ENCODE measurements at regions not wholly inside any gene's neighbourhood (a gene's known extent, or its start where the extent isn't known, plus 50 kb on each side); places are given as distances from the start of the nearest gene placed in this dataset.

GRCh38 chr3:154015307-154015706, 105.9 kb upstream of the ARHGEF26 start:
- no peak overlapping the region for H3K4me3 ChIP-seq (ENCODE audit: low read depth, low read length)
- TF ChIP-seq CTCF (IDR thresholded peaks at IDR 0.05; ENCODE audit: insufficient read depth, low read length, poor library complexity, severe bottlenecking): no peak
- no peaks in the 10 kb centered on the region for H3K36me3 ChIP-seq (ENCODE audit: control insufficient read depth, insufficient read depth, low read length)
- no peak for DNase-seq (ENCODE audit: low read depth)
- H3K27me3 ChIP-seq (ENCODE audit: control insufficient read depth, insufficient read depth, low read length): no peaks in the 10 kb centered on the region

- no peak for DNase-seq (ENCODE audit: low read depth)
- Histone ChIP-seq H3K36me3 (ENCODE audit: control insufficient read depth, insufficient read depth, low read length) (no peaks in the 10 kb centered on the region), H3K27me3 (ENCODE audit: control insufficient read depth, insufficient read depth, low read length) (no peaks in the 10 kb centered on the region), H3K4me3 (ENCODE audit: low read depth, low read length) (no peak overlapping the region)
- peak; percentile 65 for TF ChIP-seq CTCF (IDR thresholded peaks at IDR 0.05; ENCODE audit: insufficient read depth, low read length, poor library complexity, severe bottlenecking)
Observed at GRCh38 chr3:154018100-154018696, 103.0 kb upstream of the ARHGEF26 start.

DNA sequence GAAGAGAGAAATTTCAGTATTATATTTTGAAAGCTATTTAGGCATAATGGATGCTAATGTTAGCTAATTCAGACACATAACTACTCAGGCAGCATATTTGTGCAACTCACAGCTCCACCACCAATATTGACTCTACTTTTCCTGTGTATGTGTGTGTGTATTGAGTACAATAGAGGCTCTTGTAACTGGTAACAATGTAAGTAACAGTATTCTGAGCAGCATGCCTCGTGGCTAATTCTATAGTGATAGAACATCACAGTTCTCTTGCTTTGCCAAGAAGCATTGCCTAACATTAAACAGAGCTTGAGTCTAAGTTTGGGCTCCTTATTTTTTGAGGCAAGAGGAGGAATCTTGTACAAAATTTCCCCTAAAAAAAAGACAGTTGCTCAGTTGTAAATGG, 98.6 kb upstream of the ARHGEF26 start:
- Histone ChIP-seq H3K27me3 (ENCODE audit: control insufficient read depth, insufficient read depth, low read length) (no peaks in the 10 kb centered on the region), H3K36me3 (ENCODE audit: control insufficient read depth, insufficient read depth, low read length) (no peaks in the 10 kb centered on the region), H3K4me3 (ENCODE audit: low read depth, low read length) (no peak overlapping the region)
- no peak for TF ChIP-seq CTCF (IDR thresholded peaks at IDR 0.05; ENCODE audit: insufficient read depth, low read length, poor library complexity, severe bottlenecking)
- no peak for DNase-seq (ENCODE audit: low read depth)

- no peaks in the 10 kb centered on the region for H3K36me3 ChIP-seq (ENCODE audit: control insufficient read depth, insufficient read depth, low read length)
- no peak for TF ChIP-seq CTCF (IDR thresholded peaks at IDR 0.05; ENCODE audit: insufficient read depth, low read length, poor library complexity, severe bottlenecking)
- peak; percentile 79 for DNase-seq (ENCODE audit: low read depth)
- no peaks in the 10 kb centered on the region for H3K27me3 ChIP-seq (ENCODE audit: control insufficient read depth, insufficient read depth, low read length)
- H3K4me3 ChIP-seq (ENCODE audit: low read depth, low read length): no peak overlapping the region
Observed at GRCh38 chr3:154023148-154023547, 98.0 kb upstream of the ARHGEF26 start.

DNA sequence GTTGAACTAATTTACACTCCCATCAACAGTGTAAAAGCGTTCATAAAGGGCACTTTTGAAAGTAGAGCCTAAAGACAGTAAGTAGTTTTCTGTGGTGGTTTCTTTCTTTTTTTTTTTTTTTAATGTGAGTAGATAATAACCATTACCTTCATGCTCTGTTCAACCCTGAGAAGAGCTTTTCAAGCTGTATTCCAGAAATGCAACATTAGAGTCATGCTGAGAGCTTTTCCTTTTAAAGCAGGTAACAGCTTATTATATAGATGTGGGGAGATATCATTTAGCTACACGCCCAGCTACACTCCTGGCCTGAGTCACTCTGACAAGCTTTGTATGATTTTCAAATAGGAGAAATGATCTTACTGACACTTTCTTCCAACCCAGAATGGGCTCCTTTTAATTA, 96.2 kb upstream of the ARHGEF26 start:
- no peak for DNase-seq (ENCODE audit: low read depth)
- no peaks in the 10 kb centered on the region for H3K27me3 ChIP-seq (ENCODE audit: control insufficient read depth, insufficient read depth, low read length)
- no peaks in the 10 kb centered on the region for H3K36me3 ChIP-seq (ENCODE audit: control insufficient read depth, insufficient read depth, low read length)
- TF ChIP-seq CTCF (IDR thresholded peaks at IDR 0.05; ENCODE audit: insufficient read depth, low read length, poor library complexity, severe bottlenecking): no peak
- no peak overlapping the region for H3K4me3 ChIP-seq (ENCODE audit: low read depth, low read length)

DNA sequence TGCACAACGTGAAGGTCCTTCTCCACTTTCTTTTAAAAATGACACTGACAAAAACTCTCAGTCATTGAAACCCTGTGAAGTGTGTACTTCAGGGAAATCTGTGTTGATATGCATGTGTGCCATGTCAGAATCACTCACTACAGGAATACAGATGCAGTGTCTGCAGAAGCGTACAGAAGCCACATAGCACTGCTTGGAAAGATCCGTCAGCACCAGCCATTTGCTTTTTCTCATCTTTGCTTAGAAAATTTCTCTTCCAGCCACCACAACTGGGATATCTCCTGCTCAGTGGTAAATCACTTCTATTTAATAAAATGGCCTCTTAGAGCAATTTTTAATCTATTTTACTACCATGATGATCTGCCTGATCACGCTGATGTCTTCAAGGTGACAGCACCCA, 91.3 kb upstream of the ARHGEF26 start:
- H3K27me3 ChIP-seq (ENCODE audit: control insufficient read depth, insufficient read depth, low read length): no peaks in the 10 kb centered on the region
- no peak overlapping the region for H3K4me3 ChIP-seq (ENCODE audit: low read depth, low read length)
- no peaks in the 10 kb centered on the region for H3K36me3 ChIP-seq (ENCODE audit: control insufficient read depth, insufficient read depth, low read length)
- TF ChIP-seq CTCF (IDR thresholded peaks at IDR 0.05; ENCODE audit: insufficient read depth, low read length, poor library complexity, severe bottlenecking): no peak
- no peak for DNase-seq (ENCODE audit: low read depth)

Measured in kidney epithelial cell (primary cell).